ENCODE measurements at regions not wholly inside any gene's neighbourhood (a gene's known extent, or its start where the extent isn't known, plus 50 kb on each side); places are given as distances from the start of the nearest gene placed in this dataset.
"Not testable (repeated sequence)": the region's sequence is repeated elsewhere in the genome, so short reads cannot be mapped to it uniquely, and the experiment has no call there.

GRCh38 chr20:6339176-6339575 is 216.3 kb upstream of the FERMT1 start:
- H3K4me1 Mint-ChIP-seq, result no peaks in the 10 kb centered on the region
- peaks cover 9% of the 10 kb centered on the region for H3K9me3 Mint-ChIP-seq
- no peak overlapping the region for H3K4me3 Mint-ChIP-seq
- H3K27ac Mint-ChIP-seq, result no peak overlapping the region
- no peak for TF ChIP-seq CTCF (IDR thresholded peaks at IDR 0.05; ENCODE audit: unreplicated experiment)
- peaks cover 53% of the 10 kb centered on the region for H3K27me3 Mint-ChIP-seq (ENCODE audit: low read depth)
- H3K36me3 Mint-ChIP-seq, result no peaks in the 10 kb centered on the region
- DNase-seq (ENCODE audit: low spot score in 2 of 2, unreplicated experiment in 2 of 2), result no peak

GRCh38 chr20:6333110-6333509 is 210.3 kb upstream of the FERMT1 start:
- Mint-ChIP-seq H3K4me1 (no peaks in the 10 kb centered on the region), H3K4me3 (no peak overlapping the region), H3K27me3 (ENCODE audit: low read depth) (peaks cover 28% of the 10 kb centered on the region), H3K9me3 (peaks cover 54% of the 10 kb centered on the region), H3K36me3 (no peaks in the 10 kb centered on the region), H3K27ac (no peak overlapping the region)
- no peak for DNase-seq (ENCODE audit: low spot score in 2 of 2, unreplicated experiment in 2 of 2)
- no peak for TF ChIP-seq CTCF (IDR thresholded peaks at IDR 0.05; ENCODE audit: unreplicated experiment)

- H3K27ac Mint-ChIP-seq; DNase-seq (ENCODE audit: low spot score in 2 of 2, unreplicated experiment in 2 of 2); H3K27me3 Mint-ChIP-seq (ENCODE audit: low read depth); H3K36me3 Mint-ChIP-seq; H3K4me1 Mint-ChIP-seq: not testable (repeated sequence)
- Mint-ChIP-seq H3K4me3 (peak overlapping the region; percentile 30), H3K9me3 (peaks cover 19% of the 10 kb centered on the region)
These were observed 198.4 kb upstream of the FERMT1 start for GRCh38 chr20:6321235-6321634.

GRCh38 chr20:6311841-6312655 is 189.2 kb upstream of the FERMT1 start:
- Mint-ChIP-seq H3K27me3 (ENCODE audit: low read depth) (peaks cover 3% of the 10 kb centered on the region), H3K4me1 (no peaks in the 10 kb centered on the region), H3K27ac (no peak overlapping the region), H3K9me3 (peaks cover 33% of the 10 kb centered on the region), H3K4me3 (no peak overlapping the region), H3K36me3 (peaks cover 6% of the 10 kb centered on the region)
- no peak for DNase-seq (ENCODE audit: low spot score in 2 of 2, unreplicated experiment in 2 of 2)
- TF ChIP-seq CTCF (IDR thresholded peaks at IDR 0.05; ENCODE audit: unreplicated experiment), result no peak

- no peak for TF ChIP-seq CTCF (IDR thresholded peaks at IDR 0.05; ENCODE audit: unreplicated experiment)
- H3K4me3 Mint-ChIP-seq, result no peak overlapping the region
- peaks cover 6% of the 10 kb centered on the region for H3K36me3 Mint-ChIP-seq
- DNase-seq (ENCODE audit: low spot score in 2 of 2, unreplicated experiment in 2 of 2), result no peak
- H3K27ac Mint-ChIP-seq, result no peak overlapping the region
- H3K27me3 Mint-ChIP-seq (ENCODE audit: low read depth), result peaks cover 5% of the 10 kb centered on the region
- H3K9me3 Mint-ChIP-seq, result peaks cover 33% of the 10 kb centered on the region
- H3K4me1 Mint-ChIP-seq, result no peaks in the 10 kb centered on the region
These were observed 188.3 kb upstream of the FERMT1 start for GRCh38 chr20:6311097-6311496.

- H3K9me3 Mint-ChIP-seq, result peaks cover 14% of the 10 kb centered on the region
- H3K27me3 Mint-ChIP-seq (ENCODE audit: low read depth), result peaks cover 12% of the 10 kb centered on the region
- no peaks in the 10 kb centered on the region for H3K4me1 Mint-ChIP-seq
- no peak overlapping the region for H3K27ac Mint-ChIP-seq
- no peak for DNase-seq (ENCODE audit: low spot score in 2 of 2, unreplicated experiment in 2 of 2)
- no peaks in the 10 kb centered on the region for H3K36me3 Mint-ChIP-seq
- no peak for TF ChIP-seq CTCF (IDR thresholded peaks at IDR 0.05; ENCODE audit: unreplicated experiment)
- H3K4me3 Mint-ChIP-seq, result no peak overlapping the region
These were observed 182.7 kb upstream of the FERMT1 start for GRCh38 chr20:6305536-6305935.
